MM.1S (cell line): ENCODE measurements at regions not wholly inside any gene's neighbourhood (a gene's known extent, or its start where the extent isn't known, plus 50 kb on each side); places are given as distances from the start of the nearest gene placed in this dataset.

Experiments used
- DNase-seq: peaks from one replicate; pipeline ENCODE4 v3.0.0-alpha.2; 2015
- H2AFZ ChIP-seq: fragments of 300-600 bp; sonication (generic); 2 replicates; pipeline ENCODE4 v1.6.0; 2016; ENCODE audit warnings: antibody characterized with exemption, low read length
- H3F3A ChIP-seq: fragments of 300-600 bp; sonication (generic); 2 replicates; pipeline ENCODE4 v1.6.1; 2016; ENCODE audit warnings: mild to moderate bottlenecking, antibody characterized with exemption, low read length, moderate library complexity, mixed read lengths; ENCODE audit not compliant: insufficient read depth
- H3K27ac ChIP-seq: fragments of 300-600 bp; sonication (generic); 2 replicates; pipeline ENCODE4 v1.5.1; 2016; ENCODE audit warnings: mild to moderate bottlenecking, low read length
- H3K27me3 ChIP-seq: fragments of 300-600 bp; sonication (generic); replicated peaks from 2 replicates; pipeline ENCODE4 v1.6.0; 2016; ENCODE audit warnings: low read length; ENCODE audit not compliant: insufficient read depth
- H3K36me3 ChIP-seq: fragments of 300-600 bp; sonication (generic); replicated peaks from 2 replicates; pipeline ENCODE4 v1.6.1; 2016; ENCODE audit warnings: mild to moderate bottlenecking, low read length, mixed read lengths; ENCODE audit not compliant: insufficient read depth
- H3K4me1 ChIP-seq: fragments of 300-600 bp; sonication (generic); 2 replicates; pipeline ENCODE4 v1.6.1; 2016; ENCODE audit warnings: low read length, mixed read lengths
- H3K4me2 ChIP-seq: fragments of 300-600 bp; sonication (generic); 2 replicates; pipeline ENCODE4 v1.6.0; 2016; ENCODE audit warnings: low read depth, low read length
- H3K4me3 ChIP-seq: fragments of 300-600 bp; sonication (generic); 2 replicates; pipeline ENCODE4 v1.5.1; 2016; ENCODE audit warnings: low read length, mixed read lengths
- H3K79me2 ChIP-seq: fragments of 300-600 bp; sonication (generic); 2 replicates; pipeline ENCODE4 v1.6.1; 2016; ENCODE audit warnings: mixed run types, low read length, mixed read lengths
- H3K9ac ChIP-seq: fragments of 300-600 bp; sonication (generic); 2 replicates; pipeline ENCODE4 v1.6.1; 2016; ENCODE audit warnings: low read length, mixed read lengths
- H3K9me2 ChIP-seq: fragments of 300-600 bp; sonication (generic); replicated peaks from 2 replicates; pipeline ENCODE4 v1.6.1; 2016; ENCODE audit warnings: mild to moderate bottlenecking, low read length, mixed read lengths; ENCODE audit not compliant: insufficient read depth
- H3K9me3 ChIP-seq: fragments of 300-600 bp; sonication (generic); replicated peaks from 2 replicates; pipeline ENCODE4 v1.6.1; 2016; ENCODE audit warnings: mild to moderate bottlenecking, low read length, mixed read lengths; ENCODE audit not compliant: insufficient read depth
- H4K20me1 ChIP-seq: fragments of 300-600 bp; sonication (generic); 2 replicates; pipeline ENCODE4 v1.6.1; 2016; ENCODE audit warnings: mild to moderate bottlenecking, low read length, moderate library complexity, mixed read lengths; ENCODE audit not compliant: insufficient read depth
- CTCF ChIP-seq: fragments of 300-600 bp; sonication (generic); IDR thresholded peaks from 2 replicates; pipeline ENCODE4 v1.5.1; 2016; ENCODE audit warnings: antibody characterized with exemption, low read length, mixed read lengths
- EZH2 ChIP-seq: fragments of 300-600 bp; sonication (generic); optimal IDR thresholded peaks from 2 replicates; pipeline ENCODE3; 2017; ENCODE audit warnings: low read depth, mild to moderate bottlenecking, antibody characterized with exemption, low read length, mixed read lengths
- EZH2phosphoT487 ChIP-seq: fragments of 300-600 bp; sonication (generic); IDR thresholded peaks from 2 replicates; pipeline ENCODE4 v1.6.1; 2018; ENCODE audit warnings: antibody characterized with exemption, low read length

GRCh38 chr21:31555741-31556191 is 103.7 kb upstream of the SOD1 start:
- TF ChIP-seq CTCF, result no peak
- no peak for TF ChIP-seq EZH2
- no peak for TF ChIP-seq EZH2phosphoT487
- peaks cover 90% of the 10 kb centered on the region for H3K79me2 ChIP-seq
- peak overlapping the region; percentile 38; the same call in 1 of the 2 replicates for H3K4me3 ChIP-seq
- no peaks in the 10 kb centered on the region for H4K20me1 ChIP-seq
- no peaks in the 10 kb centered on the region for H3K9me3 ChIP-seq
- DNase-seq, result no peak
- no peaks in the 10 kb centered on the region for H3K36me3 ChIP-seq
- peaks cover 53% of the 10 kb centered on the region for H3F3A ChIP-seq
- H3K4me2 ChIP-seq, result peak overlapping the region; percentile 80
- no peaks in the 10 kb centered on the region for H3K27me3 ChIP-seq
- peaks cover 57% of the 10 kb centered on the region for H3K4me1 ChIP-seq
- H3K9me2 ChIP-seq, result no peaks in the 10 kb centered on the region
- H3K27ac ChIP-seq, result peak overlapping the region; percentile 79; the same call in 1 of the 2 replicates
- peak overlapping the region; percentile 40 for H3K9ac ChIP-seq
- H2AFZ ChIP-seq, result no peak overlapping the region

- Histone ChIP-seq H3K36me3 (no peaks in the 10 kb centered on the region), H3K4me2 (peak overlapping the region; percentile 80), H4K20me1 (no peaks in the 10 kb centered on the region), H3K9ac (peak overlapping the region; percentile 40), H3K9me3 (no peaks in the 10 kb centered on the region), H3K4me3 (peak overlapping the region; percentile 38), H3K27me3 (no peaks in the 10 kb centered on the region), H3K27ac (peak overlapping the region; percentile 79), H3K4me1 (peaks cover 50% of the 10 kb centered on the region), H2AFZ (peak overlapping the region; percentile 17; the same call in 1 of the 2 replicates), H3K79me2 (peaks cover 90% of the 10 kb centered on the region), H3F3A (peaks cover 53% of the 10 kb centered on the region), H3K9me2 (no peaks in the 10 kb centered on the region)
- peak; percentile 89 for DNase-seq
- TF ChIP-seq EZH2phosphoT487, result no peak
- no peak for TF ChIP-seq CTCF
- no peak for TF ChIP-seq EZH2
Measured at GRCh38 chr21:31554511-31555022, 104.9 kb upstream of the SOD1 start.

GRCh38 chr21:31553926-31554325 is 105.6 kb upstream of the SOD1 start:
- TF ChIP-seq EZH2 (no peak), EZH2phosphoT487 (no peak), CTCF (no peak)
- peak overlapping the region; percentile 79 for H3K27ac ChIP-seq
- no peak for DNase-seq
- no peaks in the 10 kb centered on the region for H3K9me2 ChIP-seq
- no peaks in the 10 kb centered on the region for H3K27me3 ChIP-seq
- peaks cover 53% of the 10 kb centered on the region for H3F3A ChIP-seq
- no peaks in the 10 kb centered on the region for H3K36me3 ChIP-seq
- peak overlapping the region; percentile 80 for H3K4me2 ChIP-seq
- H3K4me1 ChIP-seq, result peaks cover 50% of the 10 kb centered on the region
- H4K20me1 ChIP-seq, result no peaks in the 10 kb centered on the region
- peak overlapping the region; percentile 40; the same call in 1 of the 2 replicates for H3K9ac ChIP-seq
- no peak overlapping the region for H2AFZ ChIP-seq
- H3K79me2 ChIP-seq, result peaks cover 96% of the 10 kb centered on the region
- no peaks in the 10 kb centered on the region for H3K9me3 ChIP-seq
- H3K4me3 ChIP-seq, result peak overlapping the region; percentile 38; the same call in 1 of the 2 replicates
